PC-9 (cell line): ENCODE measurements at regions not wholly inside any gene's neighbourhood (a gene's known extent, or its start where the extent isn't known, plus 50 kb on each side); places are given as distances from the start of the nearest gene placed in this dataset.

ENCODE experiments used
- BruUV-seq: library from RNA; stranded (reverse); fragments of 400-500 nt; replicated peaks from 2 replicates; lab custom pipeline; 2021; lab: Mats Ljungman, UMichigan
- CTCF ChIA-PET: fragments of 300-600 bp; sonication (Branson Sonifier 250); formaldehyde crosslinking; loops from one replicate; lab custom pipeline; 2022; ENCODE audit warnings: antibody characterized with exemption; lab: Charles Lee
- POLR2A ChIA-PET: fragments of 300-600 bp; sonication (Branson Sonifier 250); formaldehyde crosslinking; loops from one replicate; lab custom pipeline; 2022; ENCODE audit warnings: antibody characterized with exemption; ENCODE audit not compliant: unreplicated experiment; lab: Charles Lee
- DNase-seq, 2 experiments: peaks; one replicate each; pipeline versions ENCODE4 v3.0.0 to v3.0.0-alpha.2; 2015 to 2022; ENCODE audit warnings: mixed read lengths in 1 of 2
- H2AFZ ChIP-seq: fragments of 200-600 bp; sonication (generic); 2 replicates; pipeline ENCODE4 v1.8.1; 2017; ENCODE audit warnings: antibody characterized with exemption
- H3F3A ChIP-seq: fragments of 200-600 bp; sonication (generic); 2 replicates; pipeline ENCODE4 v1.8.1; 2017; ENCODE audit warnings: antibody characterized with exemption, mild to moderate bottlenecking, low read depth; ENCODE audit not compliant: insufficient read depth
- H3K27ac ChIP-seq: fragments of 200-600 bp; sonication (generic); 2 replicates; pipeline ENCODE4 v1.6.1; 2016; ENCODE audit warnings: mixed run types
- H3K27me3 ChIP-seq: fragments of 200-600 bp; sonication (generic); 2 replicates; pipeline ENCODE4 v1.6.1; 2016; ENCODE audit warnings: low read depth, mixed run types; ENCODE audit not compliant: insufficient read depth
- H3K36me3 ChIP-seq: fragments of 200-600 bp; sonication (generic); 2 replicates; pipeline ENCODE4 v1.6.1; 2016; ENCODE audit warnings: low read depth, mixed run types
- H3K4me1 ChIP-seq: fragments of 200-600 bp; sonication (generic); replicated peaks from 2 replicates; pipeline ENCODE4 v1.6.1; 2016; ENCODE audit warnings: mixed run types; ENCODE audit not compliant: insufficient read depth
- H3K4me2 ChIP-seq: fragments of 200-600 bp; sonication (generic); 2 replicates; pipeline ENCODE4 v1.6.1; 2017; ENCODE audit warnings: mixed run types
- H3K4me3 ChIP-seq: fragments of 200-600 bp; sonication (generic); 2 replicates; pipeline ENCODE4 v1.6.1; 2016; ENCODE audit warnings: mixed run types
- H3K79me2 ChIP-seq: fragments of 200-600 bp; sonication (generic); 2 replicates; pipeline ENCODE4 v1.6.1; 2017; ENCODE audit warnings: low read depth, mixed run types
- H3K9me2 ChIP-seq: fragments of 200-600 bp; sonication (generic); 2 replicates; pipeline ENCODE4 v1.8.1; 2017; ENCODE audit warnings: mild to moderate bottlenecking; ENCODE audit not compliant: insufficient read depth
- H3K9me3 ChIP-seq: fragments of 200-600 bp; sonication (generic); 2 replicates; pipeline ENCODE4 v1.8.1; 2016; ENCODE audit warnings: low read depth; ENCODE audit not compliant: insufficient read depth
- H4K20me1 ChIP-seq: fragments of 200-600 bp; sonication (generic); 2 replicates; pipeline ENCODE4 v1.8.1; 2017; ENCODE audit not compliant: insufficient read depth
- EZH2 ChIP-seq: fragments of 200-600 bp; sonication (generic); IDR thresholded peaks from 2 replicates; pipeline ENCODE4 v1.8.0; 2017; ENCODE audit warnings: antibody characterized with exemption, low read depth
- intact Hi-C: fragments of 100-400 bp; cut with micrococcal nuclease; formaldehyde crosslinking; loops from one replicate; pipeline ENCODE4 v1.10.0; 2022; ENCODE audit not compliant: unreplicated experiment
- TF ChIP-seq, protein P1 (sequence below): fragments of 200-600 bp; sonication (generic); conservative IDR thresholded peaks from 2 replicates; pipeline ENCODE4 v1.6.1; 2017; ENCODE audit warnings: mixed run types, antibody characterized with exemption, mild to moderate bottlenecking, moderate library complexity

DNA sequence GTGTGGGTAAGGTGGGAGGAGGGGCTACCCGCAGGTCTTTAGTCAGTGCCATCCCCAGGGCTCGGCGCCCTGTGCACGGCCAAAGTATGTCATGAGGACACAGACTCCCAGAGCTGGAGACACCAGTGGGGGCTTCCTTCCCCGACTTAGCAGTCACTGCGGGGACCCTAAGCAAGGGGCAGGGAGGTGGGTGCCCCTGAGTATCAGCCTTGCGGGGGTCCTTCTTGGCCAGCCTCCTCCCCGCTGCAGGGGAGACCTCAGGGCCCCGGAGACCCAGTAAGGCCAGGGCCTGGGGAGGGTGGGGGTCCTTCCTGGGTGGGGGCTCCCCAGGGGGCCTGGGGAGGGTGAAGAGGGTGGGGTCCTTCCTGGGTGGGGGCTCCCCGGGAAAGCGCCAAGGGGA is 673.8 kb downstream of the BRD1 start:
- DNase-seq, result no peak

DNA sequence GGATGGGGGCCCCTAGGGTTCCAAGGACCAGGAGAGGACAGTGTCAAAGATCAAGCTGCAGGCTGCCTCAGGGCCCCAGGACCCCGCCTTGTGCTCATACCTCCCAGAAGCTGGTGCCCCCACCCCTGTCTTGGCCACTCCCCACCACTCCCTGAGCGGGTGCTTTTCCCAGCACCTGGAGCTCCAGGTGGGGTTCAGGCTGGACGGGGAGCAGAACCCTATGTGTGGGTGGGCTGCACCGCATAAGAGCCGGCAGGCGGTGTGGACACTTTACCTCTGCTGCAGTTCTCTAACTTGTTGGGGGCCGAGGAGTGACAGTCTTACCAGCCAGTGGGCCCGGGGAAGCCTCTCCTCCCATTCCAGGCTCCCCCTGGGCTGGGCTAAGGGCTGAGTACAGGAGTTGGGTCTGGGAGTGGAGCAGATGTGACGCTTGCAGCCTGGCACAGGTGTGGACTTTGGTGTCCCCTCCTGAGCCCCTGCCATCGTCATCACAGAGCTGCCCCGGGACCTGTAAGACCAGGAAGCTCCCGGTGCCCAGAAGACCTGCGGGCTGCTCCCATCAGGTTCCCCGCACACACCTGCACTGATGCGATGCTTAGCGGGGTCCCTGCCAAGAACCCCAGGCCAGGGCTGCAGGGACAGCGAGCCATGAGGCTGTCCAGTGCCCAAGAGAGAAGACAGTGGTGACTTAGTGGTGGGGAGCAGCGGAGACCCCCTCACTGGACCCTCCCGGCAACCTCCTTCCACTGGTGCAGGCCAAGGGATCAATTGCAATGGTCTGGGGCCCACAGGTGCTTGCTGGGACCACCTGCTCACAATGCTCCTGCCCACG is 674.5 kb downstream of the BRD1 start:
- intact Hi-C loops, result no loop called here
- H3K4me3 ChIP-seq, result no peak overlapping the region
- DNase-seq, result no peak
- no TSS peak for BruUV-seq
- no peaks in the 10 kb centered on the region for H3F3A ChIP-seq
- TF ChIP-seq EZH2, result no peak
- TF ChIP-seq, protein P1, sequence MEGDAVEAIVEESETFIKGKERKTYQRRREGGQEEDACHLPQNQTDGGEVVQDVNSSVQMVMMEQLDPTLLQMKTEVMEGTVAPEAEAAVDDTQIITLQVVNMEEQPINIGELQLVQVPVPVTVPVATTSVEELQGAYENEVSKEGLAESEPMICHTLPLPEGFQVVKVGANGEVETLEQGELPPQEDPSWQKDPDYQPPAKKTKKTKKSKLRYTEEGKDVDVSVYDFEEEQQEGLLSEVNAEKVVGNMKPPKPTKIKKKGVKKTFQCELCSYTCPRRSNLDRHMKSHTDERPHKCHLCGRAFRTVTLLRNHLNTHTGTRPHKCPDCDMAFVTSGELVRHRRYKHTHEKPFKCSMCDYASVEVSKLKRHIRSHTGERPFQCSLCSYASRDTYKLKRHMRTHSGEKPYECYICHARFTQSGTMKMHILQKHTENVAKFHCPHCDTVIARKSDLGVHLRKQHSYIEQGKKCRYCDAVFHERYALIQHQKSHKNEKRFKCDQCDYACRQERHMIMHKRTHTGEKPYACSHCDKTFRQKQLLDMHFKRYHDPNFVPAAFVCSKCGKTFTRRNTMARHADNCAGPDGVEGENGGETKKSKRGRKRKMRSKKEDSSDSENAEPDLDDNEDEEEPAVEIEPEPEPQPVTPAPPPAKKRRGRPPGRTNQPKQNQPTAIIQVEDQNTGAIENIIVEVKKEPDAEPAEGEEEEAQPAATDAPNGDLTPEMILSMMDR, result no peak
- POLR2A ChIA-PET, result no interaction called here
- no peaks in the 10 kb centered on the region for H3K36me3 ChIP-seq
- no peak overlapping the region for H3K27ac ChIP-seq
- no peaks in the 10 kb centered on the region for H3K79me2 ChIP-seq
- no peaks in the 10 kb centered on the region for H3K9me3 ChIP-seq
- H3K4me1 ChIP-seq, result no peaks in the 10 kb centered on the region
- peaks cover 96% of the 10 kb centered on the region for H3K27me3 ChIP-seq
- no peaks in the 10 kb centered on the region for H3K9me2 ChIP-seq
- no peak overlapping the region for H3K4me2 ChIP-seq
- CTCF ChIA-PET, result no interaction called here
- no peak overlapping the region for H2AFZ ChIP-seq
- no peaks in the 10 kb centered on the region for H4K20me1 ChIP-seq

More for the DNA sequence above, 673.8 kb downstream of the BRD1 start:
- Histone ChIP-seq H3K9me3 (no peaks in the 10 kb centered on the region), H3K4me1 (no peaks in the 10 kb centered on the region), H3K4me3 (no peak overlapping the region), H3K36me3 (no peaks in the 10 kb centered on the region), H4K20me1 (no peaks in the 10 kb centered on the region), H3K79me2 (no peaks in the 10 kb centered on the region), H3K27me3 (peaks cover 96% of the 10 kb centered on the region), H3F3A (no peaks in the 10 kb centered on the region), H3K27ac (no peak overlapping the region), H2AFZ (no peak overlapping the region), H3K9me2 (no peaks in the 10 kb centered on the region), H3K4me2 (no peak overlapping the region)
- ChIA-PET CTCF (no interaction called here), POLR2A (no interaction called here)
- intact Hi-C loops, result no loop called here
- TF ChIP-seq, protein P1, result no peak
- TF ChIP-seq EZH2, result no peak
- BruUV-seq, result no TSS peak

DNA sequence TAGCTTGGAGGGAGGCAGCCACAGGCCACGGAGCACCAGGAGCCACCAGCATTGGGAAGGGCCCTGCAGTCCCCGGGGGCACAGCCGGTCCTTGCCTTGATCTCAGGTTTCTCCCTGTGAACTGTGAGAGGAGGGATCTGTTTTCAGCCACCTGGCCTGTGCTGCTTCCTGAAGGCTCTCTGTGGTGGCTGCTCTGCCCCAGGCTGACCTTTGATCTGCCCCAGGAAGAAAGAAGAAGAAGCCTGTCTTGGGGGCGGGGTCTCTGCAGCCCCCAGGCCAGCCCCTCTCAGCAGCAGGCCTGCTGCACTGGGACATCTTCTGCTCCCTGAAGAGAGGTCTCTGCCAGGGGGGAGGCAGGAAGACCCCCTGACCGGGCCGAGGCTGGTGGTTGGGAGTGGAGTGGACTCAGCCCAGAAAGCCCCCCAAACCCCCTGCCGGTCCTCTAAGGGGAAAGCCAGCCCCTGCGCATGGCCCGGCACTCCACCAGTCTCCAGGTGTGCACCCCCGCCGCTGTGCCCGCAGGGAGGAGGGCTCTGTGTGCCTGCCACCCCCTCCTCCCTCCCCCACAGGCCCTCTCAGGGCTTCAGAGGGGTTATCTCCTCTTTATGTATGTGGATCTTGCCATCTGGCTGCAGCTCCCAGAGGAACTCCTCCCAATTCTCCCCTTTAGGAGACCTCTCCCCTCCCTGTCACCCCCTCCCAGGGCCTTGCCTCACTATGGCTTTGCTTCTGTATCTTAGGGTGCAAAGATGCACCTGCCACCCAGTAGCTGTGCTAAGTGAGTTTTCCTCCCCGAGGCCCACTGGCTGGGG is 675.3 kb downstream of the BRD1 start:
- H2AFZ ChIP-seq, result no peak overlapping the region
- no peaks in the 10 kb centered on the region for H3K9me2 ChIP-seq
- H3K4me1 ChIP-seq, result no peaks in the 10 kb centered on the region
- CTCF ChIA-PET, result no interaction called here
- H3K36me3 ChIP-seq, result no peaks in the 10 kb centered on the region
- H3K4me3 ChIP-seq, result no peak overlapping the region
- no peaks in the 10 kb centered on the region for H4K20me1 ChIP-seq
- intact Hi-C loops, result no loop called here
- H3F3A ChIP-seq, result no peaks in the 10 kb centered on the region
- H3K4me2 ChIP-seq, result no peak overlapping the region
- no peaks in the 10 kb centered on the region for H3K9me3 ChIP-seq
- TF ChIP-seq, protein P1, result no peak
- no peak for TF ChIP-seq EZH2
- POLR2A ChIA-PET, result no interaction called here
- no TSS peak for BruUV-seq
- H3K27ac ChIP-seq, result no peak overlapping the region
- no peaks in the 10 kb centered on the region for H3K79me2 ChIP-seq
- no peak for DNase-seq
- peaks cover 96% of the 10 kb centered on the region for H3K27me3 ChIP-seq
